ENCODE measurements at regions not wholly inside any gene's neighbourhood (a gene's known extent, or its start where the extent isn't known, plus 50 kb on each side); places are given as distances from the start of the nearest gene placed in this dataset.

- H3K4me1 ChIP-seq (ENCODE audit: insufficient read depth, low read length): no peaks in the 10 kb centered on the region
- H3K36me3 ChIP-seq (ENCODE audit: insufficient read depth, low read length): no peaks in the 10 kb centered on the region
- no peak overlapping the region for H3K4me3 ChIP-seq (ENCODE audit: low read depth in 1 of 2, low read length in 2 of 2)
- H3K9ac ChIP-seq (ENCODE audit: low read length): no peak overlapping the region
- H3K27me3 ChIP-seq (ENCODE audit: control insufficient read depth in 1 of 2, insufficient read depth in 2 of 2, low read length in 2 of 2): no peaks in the 10 kb centered on the region
- no peak overlapping the region for H3K27ac ChIP-seq (ENCODE audit: low read depth, low read length)
- peaks cover 7% of the 10 kb centered on the region for H3K9me3 ChIP-seq (ENCODE audit: low read length)
Observed at GRCh38 chr22:49617866-49618676, 209.6 kb downstream of the BRD1 start.

- H3K9me3 ChIP-seq (ENCODE audit: low read length): peaks cover 11% of the 10 kb centered on the region
- no peaks in the 10 kb centered on the region for H3K36me3 ChIP-seq (ENCODE audit: insufficient read depth, low read length)
- no peak overlapping the region for H3K4me3 ChIP-seq (ENCODE audit: low read depth in 1 of 2, low read length in 2 of 2)
- no peaks in the 10 kb centered on the region for H3K27me3 ChIP-seq (ENCODE audit: control insufficient read depth in 1 of 2, insufficient read depth in 2 of 2, low read length in 2 of 2)
- H3K4me1 ChIP-seq (ENCODE audit: insufficient read depth, low read length): no peaks in the 10 kb centered on the region
- H3K9ac ChIP-seq (ENCODE audit: low read length): no peak overlapping the region
- no peak overlapping the region for H3K27ac ChIP-seq (ENCODE audit: low read depth, low read length)
Observed at GRCh38 chr22:49617264-49617663, 210.4 kb downstream of the BRD1 start.

- H3K9me3 ChIP-seq (ENCODE audit: low read length): peaks cover 11% of the 10 kb centered on the region
- no peak overlapping the region for H3K9ac ChIP-seq (ENCODE audit: low read length)
- no peaks in the 10 kb centered on the region for H3K36me3 ChIP-seq (ENCODE audit: insufficient read depth, low read length)
- no peak overlapping the region for H3K4me3 ChIP-seq (ENCODE audit: low read depth in 1 of 2, low read length in 2 of 2)
- no peaks in the 10 kb centered on the region for H3K4me1 ChIP-seq (ENCODE audit: insufficient read depth, low read length)
- no peak overlapping the region for H3K27ac ChIP-seq (ENCODE audit: low read depth, low read length)
- no peaks in the 10 kb centered on the region for H3K27me3 ChIP-seq (ENCODE audit: control insufficient read depth in 1 of 2, insufficient read depth in 2 of 2, low read length in 2 of 2)
Observed at GRCh38 chr22:49616356-49617231, 211.1 kb downstream of the BRD1 start.

- Histone ChIP-seq H3K9ac (ENCODE audit: low read length) (no peak overlapping the region), H3K27ac (ENCODE audit: low read depth, low read length) (no peak overlapping the region), H3K4me3 (ENCODE audit: low read depth in 1 of 2, low read length in 2 of 2) (no peak overlapping the region), H3K27me3 (ENCODE audit: control insufficient read depth in 1 of 2, insufficient read depth in 2 of 2, low read length in 2 of 2) (no peaks in the 10 kb centered on the region), H3K36me3 (ENCODE audit: insufficient read depth, low read length) (no peaks in the 10 kb centered on the region), H3K4me1 (ENCODE audit: insufficient read depth, low read length) (no peaks in the 10 kb centered on the region), H3K9me3 (ENCODE audit: low read length) (peaks cover 11% of the 10 kb centered on the region)
Observed at GRCh38 chr22:49614966-49615965, 212.4 kb downstream of the BRD1 start.

GRCh38 chr22:49613511-49614270, 214.0 kb downstream of the BRD1 start:
- peaks cover 11% of the 10 kb centered on the region for H3K9me3 ChIP-seq (ENCODE audit: low read length)
- no peaks in the 10 kb centered on the region for H3K27me3 ChIP-seq (ENCODE audit: control insufficient read depth in 1 of 2, insufficient read depth in 2 of 2, low read length in 2 of 2)
- no peak overlapping the region for H3K4me3 ChIP-seq (ENCODE audit: low read depth in 1 of 2, low read length in 2 of 2)
- H3K4me1 ChIP-seq (ENCODE audit: insufficient read depth, low read length): no peaks in the 10 kb centered on the region
- H3K36me3 ChIP-seq (ENCODE audit: insufficient read depth, low read length): no peaks in the 10 kb centered on the region
- H3K9ac ChIP-seq (ENCODE audit: low read length): no peak overlapping the region
- H3K27ac ChIP-seq (ENCODE audit: low read depth, low read length): no peak overlapping the region

- H3K27ac ChIP-seq (ENCODE audit: low read depth, low read length): no peak overlapping the region
- H3K4me1 ChIP-seq (ENCODE audit: insufficient read depth, low read length): no peaks in the 10 kb centered on the region
Observed at GRCh38 chr22:49613108-49613507, 214.6 kb downstream of the BRD1 start.

GRCh38 chr22:49609207-49609876, 218.3 kb downstream of the BRD1 start:
- no peak overlapping the region for H3K9ac ChIP-seq (ENCODE audit: low read length)
- no peaks in the 10 kb centered on the region for H3K36me3 ChIP-seq (ENCODE audit: insufficient read depth, low read length)
- no peaks in the 10 kb centered on the region for H3K27me3 ChIP-seq (ENCODE audit: control insufficient read depth in 1 of 2, insufficient read depth in 2 of 2, low read length in 2 of 2)
- no peak overlapping the region for H3K4me3 ChIP-seq (ENCODE audit: low read depth in 1 of 2, low read length in 2 of 2)
- H3K4me1 ChIP-seq (ENCODE audit: insufficient read depth, low read length): no peaks in the 10 kb centered on the region
- peaks cover 11% of the 10 kb centered on the region for H3K9me3 ChIP-seq (ENCODE audit: low read length)
- H3K27ac ChIP-seq (ENCODE audit: low read depth, low read length): no peak overlapping the region

More at GRCh38 chr22:49613108-49613507, 214.6 kb downstream of the BRD1 start:
- Histone ChIP-seq H3K27me3 (ENCODE audit: control insufficient read depth in 1 of 2, insufficient read depth in 2 of 2, low read length in 2 of 2) (no peaks in the 10 kb centered on the region), H3K9ac (ENCODE audit: low read length) (no peak overlapping the region), H3K4me3 (ENCODE audit: low read depth in 1 of 2, low read length in 2 of 2) (no peak overlapping the region), H3K36me3 (ENCODE audit: insufficient read depth, low read length) (no peaks in the 10 kb centered on the region), H3K9me3 (ENCODE audit: low read length) (peaks cover 11% of the 10 kb centered on the region)

- peaks cover 10% of the 10 kb centered on the region for H3K9me3 ChIP-seq (ENCODE audit: low read length)
- H3K9ac ChIP-seq (ENCODE audit: low read length): no peak overlapping the region
- no peaks in the 10 kb centered on the region for H3K27me3 ChIP-seq (ENCODE audit: control insufficient read depth in 1 of 2, insufficient read depth in 2 of 2, low read length in 2 of 2)
- H3K27ac ChIP-seq (ENCODE audit: low read depth, low read length): no peak overlapping the region
- no peaks in the 10 kb centered on the region for H3K4me1 ChIP-seq (ENCODE audit: insufficient read depth, low read length)
- H3K4me3 ChIP-seq (ENCODE audit: low read depth in 1 of 2, low read length in 2 of 2): no peak overlapping the region
- no peaks in the 10 kb centered on the region for H3K36me3 ChIP-seq (ENCODE audit: insufficient read depth, low read length)
Observed at GRCh38 chr22:49608660-49609059, 219.0 kb downstream of the BRD1 start.

- Histone ChIP-seq H3K4me3 (ENCODE audit: low read depth in 1 of 2, low read length in 2 of 2) (no peak overlapping the region), H3K4me1 (ENCODE audit: insufficient read depth, low read length) (no peaks in the 10 kb centered on the region), H3K9ac (ENCODE audit: low read length) (no peak overlapping the region), H3K27me3 (ENCODE audit: control insufficient read depth in 1 of 2, insufficient read depth in 2 of 2, low read length in 2 of 2) (no peaks in the 10 kb centered on the region), H3K9me3 (ENCODE audit: low read length) (peaks cover 6% of the 10 kb centered on the region), H3K36me3 (ENCODE audit: insufficient read depth, low read length) (no peaks in the 10 kb centered on the region), H3K27ac (ENCODE audit: low read depth, low read length) (no peak overlapping the region)
Observed at GRCh38 chr22:49608228-49608627, 219.4 kb downstream of the BRD1 start.

- H3K27me3 ChIP-seq (ENCODE audit: control insufficient read depth in 1 of 2, insufficient read depth in 2 of 2, low read length in 2 of 2): no peaks in the 10 kb centered on the region
- no peak overlapping the region for H3K27ac ChIP-seq (ENCODE audit: low read depth, low read length)
- H3K36me3 ChIP-seq (ENCODE audit: insufficient read depth, low read length): no peaks in the 10 kb centered on the region
- no peak overlapping the region for H3K9ac ChIP-seq (ENCODE audit: low read length)
- H3K9me3 ChIP-seq (ENCODE audit: low read length): peaks cover 2% of the 10 kb centered on the region
- no peaks in the 10 kb centered on the region for H3K4me1 ChIP-seq (ENCODE audit: insufficient read depth, low read length)
- H3K4me3 ChIP-seq (ENCODE audit: low read depth in 1 of 2, low read length in 2 of 2): no peak overlapping the region
Observed at GRCh38 chr22:49607821-49608220, 219.9 kb downstream of the BRD1 start.
